IMR-90 (cell line): ENCODE measurements at regions not wholly inside any gene's neighbourhood (a gene's known extent, or its start where the extent isn't known, plus 50 kb on each side); places are given as distances from the start of the nearest gene placed in this dataset.

Source experiments
- ATAC-seq: fragments of 200-7000 bp; cut with Tn5 transposase; 2 replicates; pipeline ENCODE4 v1.9.1; 2020; ENCODE audit warnings: low read depth, mild to moderate bottlenecking, moderate library complexity
- BruUV-seq: library from RNA; stranded (reverse); fragments of 400-500 nt; replicated peaks from 2 replicates; lab custom pipeline; 2021; lab: Mats Ljungman, UMichigan
- CTCF ChIA-PET: fragments of 300-600 bp; formaldehyde crosslinking; extraction: SDS; loops from one replicate; lab custom pipeline; 2021; ENCODE audit warnings: antibody characterized with exemption; lab: Yijun Ruan, JAX
- POLR2A ChIA-PET: fragments of 300-600 bp; sonication (Branson Sonifier 250); formaldehyde crosslinking; loops from one replicate; lab custom pipeline; 2022; ENCODE audit warnings: antibody characterized with exemption; ENCODE audit not compliant: unreplicated experiment; lab: Charles Lee
- DNase-seq: peaks from one replicate; pipeline ENCODE4 v3.0.0; 2013
- H2AFZ ChIP-seq: replicated peaks from 2 replicates; pipeline ENCODE3; 2013; ENCODE audit warnings: low read length, mild to moderate bottlenecking; ENCODE audit not compliant: poor library complexity
- H2AK5ac ChIP-seq: 2 replicates; pipeline ENCODE4 v1.6.1; 2013; ENCODE audit warnings: low read depth, low read length, inconsistent platforms
- H2AK9ac ChIP-seq: replicated peaks from 2 replicates; pipeline ENCODE3; 2013; ENCODE audit warnings: mild to moderate bottlenecking, low read depth, low read length, moderate library complexity; ENCODE audit not compliant: poor library complexity
- H2BK120ac ChIP-seq: 2 replicates; pipeline ENCODE4 v1.6.1; 2013; ENCODE audit warnings: low read depth, low read length, inconsistent platforms
- H2BK15ac ChIP-seq: 3 replicates; pipeline ENCODE4 v1.6.1; 2013; ENCODE audit warnings: low read depth, low read length, inconsistent platforms
- H2BK20ac ChIP-seq: 2 replicates; pipeline ENCODE4 v1.6.1; 2013; ENCODE audit warnings: low read depth, mild to moderate bottlenecking, inconsistent platforms, low read length, moderate library complexity
- H2BK5ac ChIP-seq: 2 replicates; pipeline ENCODE4 v1.6.1; 2013; ENCODE audit warnings: mild to moderate bottlenecking, low read depth, low read length, inconsistent platforms; ENCODE audit not compliant: poor library complexity, severe bottlenecking
- H3K14ac ChIP-seq: replicated peaks from 2 replicates; pipeline ENCODE4 v1.6.1; 2013; ENCODE audit warnings: low read depth, low read length, inconsistent platforms
- H3K18ac ChIP-seq: 2 replicates; pipeline ENCODE4 v1.6.1; 2013; ENCODE audit warnings: low read depth, low read length, control low read depth
- H3K23ac ChIP-seq: 2 replicates; pipeline ENCODE4 v1.6.1; 2013; ENCODE audit warnings: low read depth, low read length, inconsistent platforms
- H3K27ac ChIP-seq: 2 replicates; pipeline ENCODE4 v1.5.1; 2013; ENCODE audit warnings: mild to moderate bottlenecking, control low read depth, low read length; ENCODE audit not compliant: insufficient read depth
- H3K27me3 ChIP-seq: 2 replicates; pipeline ENCODE4 v1.6.1; 2013; ENCODE audit warnings: low read length; ENCODE audit not compliant: control insufficient read depth, insufficient read depth
- H3K36me3 ChIP-seq: 2 replicates; pipeline ENCODE4 v1.6.1; 2013; ENCODE audit warnings: low read length, mixed read lengths; ENCODE audit not compliant: control insufficient read depth, insufficient read depth
- H3K4ac ChIP-seq: 2 replicates; pipeline ENCODE4 v1.6.1; 2013; ENCODE audit warnings: low read depth, low read length, inconsistent platforms
- H3K4me1 ChIP-seq: 2 replicates; pipeline ENCODE4 v1.6.1; 2013; ENCODE audit warnings: low read length, mixed read lengths; ENCODE audit not compliant: control insufficient read depth, insufficient read depth
- H3K4me2 ChIP-seq: 2 replicates; pipeline ENCODE4 v1.6.1; 2013; ENCODE audit warnings: low read depth, mild to moderate bottlenecking, control low read depth, low read length, moderate library complexity
- H3K4me3 ChIP-seq: 2 replicates; pipeline ENCODE4 v1.5.1; 2013; ENCODE audit warnings: low read depth, mild to moderate bottlenecking, control low read depth, low read length, moderate library complexity; ENCODE audit not compliant: insufficient read depth
- H3K56ac ChIP-seq: 2 replicates; pipeline ENCODE4 v1.6.1; 2013; ENCODE audit warnings: low read length, inconsistent platforms; ENCODE audit not compliant: insufficient read depth; ENCODE audit errors: extremely low read depth
- H3K79me1 ChIP-seq, 2 experiments: 2 replicates each; pipeline ENCODE4 v1.6.1; 2013; ENCODE audit warnings: low read length in 2 of 2, inconsistent platforms in 1 of 2, low read depth in 1 of 2
- H3K9ac ChIP-seq: 2 replicates; pipeline ENCODE4 v1.6.1; 2013; ENCODE audit warnings: low read depth, low read length, control low read depth
- H3K9me1 ChIP-seq: 2 replicates; pipeline ENCODE4 v1.6.1; 2013; ENCODE audit warnings: low read length, inconsistent platforms; ENCODE audit not compliant: insufficient read depth
- H3K9me3 ChIP-seq: 2 replicates; pipeline ENCODE4 v1.6.1; 2013; ENCODE audit warnings: low read length; ENCODE audit not compliant: control insufficient read depth, insufficient read depth
- H4K20me1 ChIP-seq: 2 replicates; pipeline ENCODE4 v1.6.1; 2013; ENCODE audit warnings: low read length, inconsistent platforms; ENCODE audit not compliant: insufficient read depth
- H4K5ac ChIP-seq: 2 replicates; pipeline ENCODE4 v1.6.1; 2013; ENCODE audit warnings: mild to moderate bottlenecking, low read depth, low read length, control low read depth
- H4K8ac ChIP-seq, 2 experiments: 2 replicates each; pipeline ENCODE4 v1.6.1; 2013; ENCODE audit warnings: low read depth in 2 of 2, low read length in 2 of 2, control low read depth in 1 of 2, inconsistent platforms in 1 of 2
- H4K91ac ChIP-seq: 2 replicates; pipeline ENCODE4 v1.6.1; 2013; ENCODE audit warnings: low read depth, low read length, inconsistent platforms; ENCODE audit not compliant: insufficient read depth
- MAZ ChIP-seq: IDR thresholded peaks from 2 replicates; pipeline ENCODE4 v1.6.1; 2012; ENCODE audit warnings: low read depth, mild to moderate bottlenecking, low read length, improper control_type of control experiment, moderate library complexity, borderline replicate concordance
- POLR2A ChIP-seq: IDR thresholded peaks from 2 replicates; pipeline ENCODE4 v1.6.1; 2012; ENCODE audit warnings: mild to moderate bottlenecking, low read depth, low read length
- RCOR1 ChIP-seq: IDR thresholded peaks from 2 replicates; pipeline ENCODE4 v1.6.1; 2012; ENCODE audit warnings: mild to moderate bottlenecking, low read length, improper control_type of control experiment; ENCODE audit not compliant: insufficient replicate concordance
- SMC3 ChIP-seq: fragments of 150-350 bp; IDR thresholded peaks from 2 replicates; pipeline ENCODE4 v1.6.1; 2016; ENCODE audit warnings: low read depth, mild to moderate bottlenecking, antibody characterized with exemption, low read length, moderate library complexity
- USF2 ChIP-seq: fragments of 150-350 bp; IDR thresholded peaks from 2 replicates; pipeline ENCODE4 v1.6.1; 2017; ENCODE audit warnings: mild to moderate bottlenecking, antibody characterized with exemption, low read length, low read depth
- WGBS, 2 experiments: methylation state at CpG; one replicate each; pipeline versions ENCODE4 v1.1.5 to v1.1.7; 2013; ENCODE audit warnings: missing lambda C conversion rate in 2 of 2; ENCODE audit not compliant: insufficient read length in 1 of 2; ENCODE audit errors: extremely low coverage in 2 of 2; 5-methylcytosine and 5-hydroxymethylcytosine counted together
- dilution Hi-C: fragments of 300-500 bp; cut with HindIII; formaldehyde crosslinking; loops from one replicate; pipeline ENCODE4 v1.14.3; 2018; ENCODE audit warnings: low sequenced_read_pairs; ENCODE audit not compliant: unreplicated experiment
- in situ Hi-C: fragments of 300-500 bp; cut with MboI; formaldehyde crosslinking; loops from 3 replicates; pipeline ENCODE4 v1.14.3; 2019; ENCODE audit warnings: low sequenced_read_pairs, inconsistent platforms, mixed read lengths
- intact Hi-C: fragments of 100-400 bp; cut with micrococcal nuclease; formaldehyde crosslinking; loops from 2 replicates; pipeline ENCODE4 v1.10.0; 2022

- H3K36me3 ChIP-seq = no peaks in the 10 kb centered on the region
- no peak for ATAC-seq
- no peak for TF ChIP-seq USF2
- TF ChIP-seq SMC3 = no peak
- TF ChIP-seq RCOR1 = no peak
- TF ChIP-seq POLR2A = no peak
- no peak for TF ChIP-seq MAZ
- in situ Hi-C loops = no loop called here
- H2BK5ac ChIP-seq = no peak overlapping the region
- no TSS peak for BruUV-seq
- no peaks in the 10 kb centered on the region for H3K4me1 ChIP-seq
- no peak overlapping the region for H4K8ac ChIP-seq
- no peak overlapping the region for H3K4ac ChIP-seq
- dilution Hi-C loops = no loop called here
- H2AK5ac ChIP-seq = no peak overlapping the region
- H3K27me3 ChIP-seq = no peaks in the 10 kb centered on the region
- no peaks in the 10 kb centered on the region for H3K79me1 ChIP-seq
- intact Hi-C loops = no loop called here
- no peak overlapping the region for H3K27ac ChIP-seq
- no peak overlapping the region for H2BK120ac ChIP-seq
- no peaks in the 10 kb centered on the region for H4K20me1 ChIP-seq
- no peak overlapping the region for H3K4me3 ChIP-seq
- no peak overlapping the region for H2AFZ ChIP-seq
- WGBS, 2 experiments = no CpG with 5 or more reads among the region's 3 CpGs
- H2BK20ac ChIP-seq = no peak overlapping the region
- H3K23ac ChIP-seq = no peak overlapping the region
- no peak overlapping the region for H3K4me2 ChIP-seq
- H4K91ac ChIP-seq = no peak overlapping the region
- no peak overlapping the region for H3K56ac ChIP-seq
- H3K18ac ChIP-seq = no peak overlapping the region
- H3K14ac ChIP-seq = no peak overlapping the region
- CTCF ChIA-PET = no interaction called here
- H3K9ac ChIP-seq = no peak overlapping the region
- peaks cover 2% of the 10 kb centered on the region; the same call in 1 of the 2 replicates for H3K9me3 ChIP-seq
- H2BK15ac ChIP-seq = no peak overlapping the region
- H2AK9ac ChIP-seq = no peak overlapping the region
- no peak for DNase-seq
- H3K9me1 ChIP-seq = no peaks in the 10 kb centered on the region
- no peak overlapping the region for H4K5ac ChIP-seq
- POLR2A ChIA-PET = no interaction called here
These were observed 274.4 kb downstream of the KCNN2 start for GRCh38 chr5:114636271-114636670.
